ENCODE measurements at regions not wholly inside any gene's neighbourhood (a gene's known extent, or its start where the extent isn't known, plus 50 kb on each side); places are given as distances from the start of the nearest gene placed in this dataset.

- DNase-seq (ENCODE audit: low read depth) = no peak
- H3K4me3 ChIP-seq (ENCODE audit: low read depth, low read length) = no peak overlapping the region
- no peak for TF ChIP-seq CTCF (IDR thresholded peaks at IDR 0.05; ENCODE audit: low read depth, low read length, missing control alignments)
These were observed 104.4 kb upstream of the PRR20A start for GRCh38 chr13:57036290-57036689.

- no peak for TF ChIP-seq CTCF (IDR thresholded peaks at IDR 0.05; ENCODE audit: low read depth, low read length, missing control alignments)
- H3K4me3 ChIP-seq (ENCODE audit: low read depth, low read length) = no peak overlapping the region
- DNase-seq (ENCODE audit: low read depth) = no peak
These were observed 95.8 kb upstream of the PRR20A start for GRCh38 chr13:57044910-57045309.

- DNase-seq (ENCODE audit: low read depth) = no peak
- H3K4me3 ChIP-seq (ENCODE audit: low read depth, low read length) = no peak overlapping the region
- TF ChIP-seq CTCF (IDR thresholded peaks at IDR 0.05; ENCODE audit: low read depth, low read length, missing control alignments) = no peak
These were observed 94.7 kb upstream of the PRR20A start for GRCh38 chr13:57045826-57046546.

- no peak for DNase-seq (ENCODE audit: low read depth)
- TF ChIP-seq CTCF (IDR thresholded peaks at IDR 0.05; ENCODE audit: low read depth, low read length, missing control alignments) = no peak
- H3K4me3 ChIP-seq (ENCODE audit: low read depth, low read length) = no peak overlapping the region
These were observed 84.0 kb upstream of the PRR20A start for GRCh38 chr13:57056601-57057180.

- H3K4me3 ChIP-seq (ENCODE audit: low read depth, low read length) = no peak overlapping the region
- no peak for TF ChIP-seq CTCF (IDR thresholded peaks at IDR 0.05; ENCODE audit: low read depth, low read length, missing control alignments)
- no peak for DNase-seq (ENCODE audit: low read depth)
These were observed 77.7 kb upstream of the PRR20A start for GRCh38 chr13:57063007-57063406.

GRCh38 chr13:57073983-57074382 lies 66.7 kb upstream of the PRR20A start:
- no peak for TF ChIP-seq CTCF (IDR thresholded peaks at IDR 0.05; ENCODE audit: low read depth, low read length, missing control alignments)
- DNase-seq (ENCODE audit: low read depth) = no peak
- no peak overlapping the region for H3K4me3 ChIP-seq (ENCODE audit: low read depth, low read length)

GRCh38 chr13:57075588-57075987 lies 65.1 kb upstream of the PRR20A start:
- no peak for DNase-seq (ENCODE audit: low read depth)
- H3K4me3 ChIP-seq (ENCODE audit: low read depth, low read length) = no peak overlapping the region
- no peak for TF ChIP-seq CTCF (IDR thresholded peaks at IDR 0.05; ENCODE audit: low read depth, low read length, missing control alignments)
